COR-L47 (cell line): ENCODE measurements at regions not wholly inside any gene's neighbourhood (a gene's known extent, or its start where the extent isn't known, plus 50 kb on each side); places are given as distances from the start of the nearest gene placed in this dataset.
"Not testable (repeated sequence)": the region's sequence is repeated elsewhere in the genome, so short reads cannot be mapped to it uniquely, and the experiment has no call there.

Experiments used
- DNase-seq: peaks from one replicate; lab custom pipeline; 2025; lab: John Stamatoyannopoulos, UW

DNA sequence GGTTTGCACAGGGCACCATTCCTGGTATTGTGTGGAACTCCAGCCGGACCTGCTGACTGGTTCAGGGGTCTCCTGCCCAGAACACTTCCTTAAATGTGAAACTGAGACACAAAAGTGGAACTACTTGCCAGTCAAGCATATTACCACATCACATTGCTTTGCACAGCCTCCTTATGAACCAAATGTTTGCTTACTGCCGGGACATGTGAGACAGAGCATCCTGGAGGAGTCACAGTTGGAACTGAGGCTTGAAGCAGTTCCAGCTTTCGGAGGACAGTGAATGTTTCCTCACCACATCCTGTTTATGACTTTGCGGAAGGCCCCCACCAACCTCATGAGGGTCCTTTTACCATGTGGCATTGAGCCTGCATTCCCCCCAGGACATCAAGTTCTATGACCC is 105.8 kb upstream of the ARHGAP42 start:
- no peak for DNase-seq

- no peak for DNase-seq
Observed at GRCh38 chr11:100584201-100584985, 102.7 kb upstream of the ARHGAP42 start.

DNA sequence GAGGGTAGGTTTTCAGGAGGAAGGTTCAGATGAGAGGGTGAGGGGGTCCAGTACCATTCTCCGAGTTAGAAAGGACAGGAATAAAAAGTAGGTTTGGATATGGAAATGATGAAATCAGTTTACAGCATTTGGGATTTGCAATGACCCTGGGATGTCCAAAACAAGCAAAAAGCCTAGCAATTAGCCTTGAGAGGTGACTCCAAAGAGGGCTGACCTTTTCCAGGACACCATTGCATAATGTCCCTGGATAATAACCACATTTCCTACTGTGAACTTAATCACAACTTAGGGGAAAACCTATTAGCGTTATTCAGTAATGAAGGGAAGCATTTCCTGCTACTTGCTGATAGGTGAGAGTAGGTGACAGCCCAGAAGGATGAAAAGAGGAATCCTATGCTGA is 101.4 kb upstream of the ARHGAP42 start:
- DNase-seq, result no peak

DNA sequence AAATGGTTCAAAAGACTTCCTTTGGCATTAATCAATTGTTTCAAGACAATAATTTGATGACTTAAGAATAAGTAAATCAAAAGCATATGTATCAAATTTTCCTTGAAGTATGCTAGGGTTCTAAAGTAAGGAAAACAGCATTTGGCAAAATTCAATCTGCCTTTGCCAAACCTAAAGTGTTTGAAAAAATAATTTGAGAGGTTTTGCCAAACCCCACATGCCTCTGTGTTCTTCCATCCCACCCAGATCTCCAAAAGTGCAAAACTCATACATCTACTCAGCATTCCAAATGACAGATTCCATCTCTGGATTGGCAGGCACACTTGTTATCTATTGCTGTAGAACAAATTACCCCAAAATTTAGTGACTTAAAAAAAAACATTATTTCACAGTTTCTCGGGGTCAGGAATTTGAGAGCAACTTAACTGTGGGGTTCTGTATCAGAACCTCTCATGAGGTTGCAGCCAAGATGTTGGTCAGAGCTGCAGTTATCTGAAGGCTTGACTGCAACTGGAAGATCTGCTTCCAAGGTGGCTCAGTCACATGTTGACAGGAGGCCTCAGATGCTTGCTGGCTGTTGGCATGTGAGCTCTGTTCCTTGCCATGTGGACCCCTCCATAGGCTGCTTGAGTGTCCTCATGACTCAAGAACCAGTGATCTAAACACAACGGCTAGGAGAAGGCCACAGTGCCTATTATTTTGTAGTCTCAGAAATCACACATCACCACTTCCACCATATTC is 100.6 kb upstream of the ARHGAP42 start:
- DNase-seq, result no peak

DNA sequence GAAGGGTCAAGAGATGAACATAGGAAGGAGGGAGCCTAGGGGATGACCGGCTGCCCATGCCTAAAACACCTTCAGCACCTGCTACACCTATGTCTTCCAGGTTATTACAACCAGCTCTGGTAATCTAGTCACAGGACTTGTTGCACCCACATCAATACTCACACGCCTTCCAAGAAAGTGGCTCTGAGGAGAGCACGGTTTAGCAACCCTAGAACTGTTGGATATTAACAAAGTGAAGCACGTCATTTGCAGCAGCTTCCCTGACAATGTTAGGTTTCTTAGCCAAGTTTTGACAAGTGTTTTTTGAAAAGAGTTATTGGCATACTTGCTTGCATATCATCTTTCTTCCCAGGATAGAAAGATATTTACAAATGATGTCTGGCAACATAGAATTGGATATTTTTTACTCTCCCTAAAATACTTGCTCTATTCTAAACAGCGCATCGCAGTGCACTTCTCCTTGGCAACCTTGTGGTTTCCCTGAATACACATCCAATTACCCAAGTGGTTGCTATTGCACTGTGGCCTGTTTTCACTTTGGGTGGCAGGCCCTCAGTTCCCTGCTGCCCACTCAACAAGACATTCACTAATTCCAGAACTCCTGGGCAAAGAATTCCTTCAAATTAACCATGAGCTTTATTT is 94.3 kb upstream of the ARHGAP42 start:
- no peak for DNase-seq

DNA sequence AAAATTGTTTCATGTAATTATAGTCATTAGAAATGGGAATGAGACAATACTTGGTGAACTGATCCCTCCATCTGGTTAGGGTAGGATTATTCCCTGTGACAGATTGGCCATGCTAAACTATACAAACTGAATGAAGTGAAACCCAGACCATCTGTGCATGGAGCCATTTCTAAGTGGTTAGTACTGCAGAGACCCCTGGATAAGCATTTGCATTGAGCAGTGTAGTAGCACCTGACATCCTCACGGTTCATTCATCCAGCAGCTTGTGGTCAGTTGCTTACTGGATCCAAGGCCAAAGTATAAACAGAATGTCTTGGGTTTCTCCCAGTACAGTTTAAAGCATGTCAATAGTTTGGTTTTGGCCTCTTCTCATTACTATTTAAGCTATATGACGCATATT is 93.8 kb upstream of the ARHGAP42 start:
- DNase-seq, result no peak

DNA sequence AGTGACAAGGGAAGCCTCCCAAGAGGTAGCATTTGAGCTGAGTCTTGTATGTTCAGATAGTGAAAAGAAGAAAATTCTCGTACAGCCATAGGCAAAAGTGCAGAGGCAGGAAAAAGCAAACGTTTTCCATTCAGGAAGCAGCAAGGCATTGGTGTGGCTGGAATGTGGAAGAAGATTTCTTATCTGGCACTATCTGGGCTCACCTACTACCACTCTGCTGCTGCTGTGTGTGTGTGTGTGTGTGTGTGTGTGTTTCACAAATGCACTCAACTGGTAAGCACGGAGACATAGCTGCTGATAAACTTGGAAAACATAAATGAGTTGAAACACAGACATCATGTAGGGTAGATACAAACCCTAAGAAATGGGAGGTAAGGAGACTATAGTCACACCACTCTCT is 92.8 kb upstream of the ARHGAP42 start:
- DNase-seq, result no peak

DNA sequence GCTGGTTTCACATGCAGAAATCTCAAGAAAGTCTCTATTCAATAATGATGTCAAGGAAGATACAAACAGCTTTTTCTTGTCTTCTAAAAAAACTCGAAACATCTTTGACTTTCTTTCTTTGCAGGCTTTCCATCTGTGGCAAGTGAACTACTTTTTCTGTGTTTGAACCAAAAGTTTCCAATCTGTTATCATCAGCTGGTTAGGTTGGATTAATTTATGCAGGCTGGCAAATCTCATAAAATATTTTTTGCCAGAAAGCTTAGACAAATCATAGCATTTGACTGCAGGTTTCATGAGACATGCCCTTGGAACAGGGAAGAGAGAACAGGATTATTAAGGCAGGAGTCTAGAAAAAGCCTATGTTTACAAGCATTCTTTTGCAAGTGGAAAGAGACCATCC is 86.1 kb upstream of the ARHGAP42 start:
- DNase-seq, result no peak

DNA sequence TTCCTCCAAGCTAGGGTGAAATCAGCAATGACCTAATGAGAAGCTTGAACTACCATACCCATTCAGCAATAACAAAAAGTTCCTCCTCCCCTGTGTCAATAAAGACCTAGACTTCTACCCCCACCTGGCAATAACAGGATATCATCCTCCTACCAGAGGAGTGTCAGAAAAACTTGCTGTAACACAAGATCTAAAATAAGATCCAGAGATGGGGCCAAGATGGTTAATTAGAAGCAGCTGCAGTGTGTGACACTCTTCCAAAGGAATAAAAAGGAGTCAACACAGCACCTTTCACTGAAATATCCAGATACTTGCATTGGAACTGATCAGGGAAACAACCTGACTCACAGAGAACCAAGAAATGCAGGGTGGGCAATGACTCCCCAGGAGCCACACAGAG is 84.4 kb upstream of the ARHGAP42 start:
- DNase-seq, result no peak

- DNase-seq, result not testable (repeated sequence)
Observed at GRCh38 chr11:100607761-100608160, 79.3 kb upstream of the ARHGAP42 start.

DNA sequence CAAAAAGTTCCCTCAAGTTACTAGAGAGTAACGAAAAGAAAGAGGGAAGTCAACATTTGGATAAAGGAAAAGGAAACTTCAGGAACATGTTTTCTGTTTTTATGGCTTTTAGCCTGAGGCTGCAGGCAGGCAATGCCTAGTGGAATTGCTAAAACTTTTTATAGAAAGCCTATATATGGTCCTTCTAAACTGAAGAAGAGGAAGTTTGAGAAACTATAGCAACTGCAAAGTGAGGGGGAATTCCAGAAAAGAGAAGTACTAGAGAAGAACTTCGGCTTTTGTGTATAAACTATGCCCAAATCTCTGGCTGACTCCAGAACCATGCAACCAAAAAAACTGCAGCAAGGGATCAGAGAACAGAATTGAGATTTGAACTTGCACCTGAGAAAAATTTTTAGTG is 74.3 kb upstream of the ARHGAP42 start:
- DNase-seq, result no peak

GRCh38 chr11:100618914-100619313 is 68.2 kb upstream of the ARHGAP42 start:
- DNase-seq, result no peak

DNA sequence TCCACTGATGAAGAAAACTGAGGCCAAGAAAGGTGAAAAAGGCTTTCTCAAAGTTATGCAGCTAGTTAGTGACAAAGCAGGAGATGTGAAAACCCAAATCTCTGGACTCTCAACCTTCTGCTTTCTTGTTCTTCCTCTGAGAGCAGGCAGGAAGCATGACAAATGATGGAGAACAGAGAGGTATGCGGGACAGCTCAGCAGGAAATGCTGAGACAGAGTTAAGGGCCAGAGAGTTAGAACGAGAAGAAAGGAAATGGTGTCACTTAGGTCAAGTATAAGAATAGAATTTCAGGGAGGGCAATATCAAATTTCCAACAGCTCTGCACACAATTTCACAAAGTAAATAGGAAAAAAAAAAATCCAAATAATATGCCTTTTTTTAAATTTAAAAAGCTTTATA is 67.6 kb upstream of the ARHGAP42 start:
- no peak for DNase-seq

DNA sequence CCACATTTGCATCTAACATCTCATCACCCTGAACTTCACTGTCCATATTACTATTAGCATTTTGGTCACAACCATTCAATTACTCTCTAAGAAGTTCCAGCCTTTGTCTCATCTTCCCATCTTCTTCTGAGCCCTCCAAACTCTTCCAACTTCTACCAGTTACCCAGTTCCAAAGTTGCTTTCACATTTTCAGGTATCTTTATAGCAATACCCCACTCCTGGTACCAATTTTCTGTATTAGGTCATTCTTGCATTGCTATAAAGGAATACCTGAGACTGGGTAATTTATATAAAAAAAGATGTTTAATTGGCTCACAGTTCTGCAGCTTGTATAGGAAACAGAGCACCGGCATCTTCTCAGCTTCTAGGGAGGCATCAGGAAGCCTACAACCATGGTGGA is 64.7 kb upstream of the ARHGAP42 start:
- no peak for DNase-seq

- DNase-seq, result no peak
Observed at GRCh38 chr11:100624346-100624745, 62.7 kb upstream of the ARHGAP42 start.

DNA sequence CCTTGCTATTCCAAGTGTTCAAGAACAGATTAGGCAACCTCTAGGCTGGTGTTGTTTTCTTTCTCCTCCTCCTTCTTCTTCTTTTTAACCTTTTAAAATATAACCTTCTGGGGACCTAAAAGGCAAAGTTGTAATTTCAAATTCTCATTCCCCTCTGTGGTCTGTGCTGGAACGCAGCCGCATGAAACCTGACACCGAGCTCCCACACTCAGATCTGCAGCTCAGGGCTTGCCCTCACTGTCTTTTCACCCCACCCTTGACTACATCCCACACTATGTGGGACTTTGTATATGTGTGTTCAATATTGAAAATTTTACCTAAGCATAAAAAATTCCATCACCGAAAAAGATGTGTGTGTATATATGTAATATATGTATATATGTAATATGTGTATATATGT is 62.0 kb upstream of the ARHGAP42 start:
- DNase-seq, result no peak

DNA sequence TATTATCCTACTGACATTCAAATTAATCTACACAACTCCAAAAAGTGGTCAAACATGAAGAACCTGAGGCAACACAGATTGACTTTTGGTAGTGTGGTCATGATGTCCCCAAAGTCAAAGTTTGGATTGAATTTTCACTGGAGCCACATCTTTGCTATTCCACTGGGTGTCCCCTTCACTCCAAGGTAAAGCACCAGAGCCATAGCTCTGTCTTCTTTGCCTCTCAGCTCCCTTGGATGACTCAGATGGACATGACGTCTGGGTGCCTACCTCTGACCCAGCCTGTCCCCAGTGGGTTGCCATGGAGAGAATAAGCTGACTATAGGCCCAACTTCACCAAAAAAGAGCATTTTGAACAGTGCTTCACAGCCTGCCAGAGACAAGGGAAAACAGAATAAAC is 57.4 kb upstream of the ARHGAP42 start:
- DNase-seq, result no peak

- DNase-seq, result no peak
Observed at GRCh38 chr11:100630898-100631297, 56.2 kb upstream of the ARHGAP42 start.

GRCh38 chr11:100631316-100631715 is 55.8 kb upstream of the ARHGAP42 start:
- DNase-seq, result no peak

DNA sequence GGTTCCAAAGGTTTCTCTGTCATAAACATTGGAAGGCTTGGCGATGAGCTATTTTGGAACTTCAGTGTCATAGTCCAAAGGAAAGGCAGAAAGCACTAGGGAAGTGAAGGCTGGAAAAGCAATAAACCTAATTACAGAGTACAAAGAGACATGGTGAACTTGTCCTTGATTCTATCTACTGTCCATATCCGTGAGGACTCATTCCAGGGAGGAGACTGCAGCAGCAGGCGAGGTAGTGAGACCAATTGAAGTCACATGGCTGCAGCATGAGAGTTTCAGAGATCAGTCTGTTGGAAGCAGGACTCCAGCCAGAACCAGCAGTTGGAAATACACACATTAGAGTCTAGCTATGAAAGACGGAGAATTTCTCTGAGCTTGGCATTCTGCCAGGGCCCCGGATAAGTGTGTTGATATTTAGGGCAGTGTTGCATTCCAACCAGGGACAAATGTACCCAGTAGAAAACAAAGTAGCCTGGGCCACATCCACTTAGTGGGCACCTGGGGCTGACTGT is 54.1 kb upstream of the ARHGAP42 start:
- DNase-seq, result peak; percentile 64

- no peak for DNase-seq
Observed at GRCh38 chr11:100635194-100635593, 51.9 kb upstream of the ARHGAP42 start.

- DNase-seq, result no peak
Observed at GRCh38 chr11:100636536-100636935, 50.6 kb upstream of the ARHGAP42 start.
